HEK293 (cell line): ENCODE measurements at regions not wholly inside any gene's neighbourhood (a gene's known extent, or its start where the extent isn't known, plus 50 kb on each side); places are given as distances from the start of the nearest gene placed in this dataset.

Source experiments
- HOXA7 ChIP-seq: sonication (generic); formaldehyde crosslinking; IDR thresholded peaks from 2 replicates; pipeline ENCODE4 v1.8.1; 2022; ENCODE audit warnings: missing genetic modification reagents, borderline replicate concordance
- YY1 ChIP-seq: fragments of 450-650 bp; formaldehyde crosslinking; IDR thresholded peaks from 2 replicates; pipeline ENCODE4 v1.5.1; 2018; ENCODE audit warnings: missing biosample characterization, missing genetic modification characterization
- ZNF114 ChIP-seq: fragments of 450-650 bp; formaldehyde crosslinking; IDR thresholded peaks from 2 replicates; pipeline ENCODE4 v1.5.0; 2017; ENCODE audit warnings: missing biosample characterization, missing genetic modification characterization
- ZNF184 ChIP-seq: fragments of 450-650 bp; IDR thresholded peaks from 2 replicates; pipeline ENCODE4 v1.5.1; 2018; ENCODE audit warnings: missing biosample characterization, mild to moderate bottlenecking, missing genetic modification characterization
- ZNF2 ChIP-seq: fragments of 450-650 bp; formaldehyde crosslinking; IDR thresholded peaks from 2 replicates; pipeline ENCODE4 v1.5.1; 2016; ENCODE audit warnings: missing biosample characterization, missing genetic modification characterization
- ZNF311 ChIP-seq: fragments of 450-650 bp; formaldehyde crosslinking; IDR thresholded peaks from 2 replicates; pipeline ENCODE4 v1.5.1; 2017; ENCODE audit warnings: missing biosample characterization, missing genetic modification characterization, borderline replicate concordance
- ZNF335 ChIP-seq: fragments of 450-650 bp; formaldehyde crosslinking; conservative IDR thresholded peaks from 2 replicates; pipeline ENCODE4 v1.5.1; 2016; ENCODE audit warnings: missing biosample characterization, missing genetic modification characterization
- ZNF530 ChIP-seq: fragments of 450-650 bp; formaldehyde crosslinking; IDR thresholded peaks from 2 replicates; pipeline ENCODE4 v1.5.1; 2016; ENCODE audit warnings: low read depth, missing biosample characterization, missing genetic modification characterization
- ZNF747 ChIP-seq: fragments of 450-650 bp; formaldehyde crosslinking; IDR thresholded peaks from 2 replicates; pipeline ENCODE4 v1.5.1; 2016; ENCODE audit warnings: missing biosample characterization, missing genetic modification characterization
- TF ChIP-seq, protein P1 (sequence below): fragments of 450-650 bp; formaldehyde crosslinking; IDR thresholded peaks from 2 replicates; pipeline ENCODE4 v1.5.1; 2016; ENCODE audit warnings: missing biosample characterization, missing genetic modification characterization

GRCh38 chr16:47980212-47980611, 175.6 kb downstream of the ABCC12 start:
- TF ChIP-seq ZNF184 (tag by site-specific recombination) = no peak
- no peak for TF ChIP-seq ZNF2 (tag by site-specific recombination)
- TF ChIP-seq YY1 (tag by site-specific recombination) = no peak
- no peak for TF ChIP-seq HOXA7
- TF ChIP-seq ZNF530 (tag by site-specific recombination) = no peak
- TF ChIP-seq, protein P1, sequence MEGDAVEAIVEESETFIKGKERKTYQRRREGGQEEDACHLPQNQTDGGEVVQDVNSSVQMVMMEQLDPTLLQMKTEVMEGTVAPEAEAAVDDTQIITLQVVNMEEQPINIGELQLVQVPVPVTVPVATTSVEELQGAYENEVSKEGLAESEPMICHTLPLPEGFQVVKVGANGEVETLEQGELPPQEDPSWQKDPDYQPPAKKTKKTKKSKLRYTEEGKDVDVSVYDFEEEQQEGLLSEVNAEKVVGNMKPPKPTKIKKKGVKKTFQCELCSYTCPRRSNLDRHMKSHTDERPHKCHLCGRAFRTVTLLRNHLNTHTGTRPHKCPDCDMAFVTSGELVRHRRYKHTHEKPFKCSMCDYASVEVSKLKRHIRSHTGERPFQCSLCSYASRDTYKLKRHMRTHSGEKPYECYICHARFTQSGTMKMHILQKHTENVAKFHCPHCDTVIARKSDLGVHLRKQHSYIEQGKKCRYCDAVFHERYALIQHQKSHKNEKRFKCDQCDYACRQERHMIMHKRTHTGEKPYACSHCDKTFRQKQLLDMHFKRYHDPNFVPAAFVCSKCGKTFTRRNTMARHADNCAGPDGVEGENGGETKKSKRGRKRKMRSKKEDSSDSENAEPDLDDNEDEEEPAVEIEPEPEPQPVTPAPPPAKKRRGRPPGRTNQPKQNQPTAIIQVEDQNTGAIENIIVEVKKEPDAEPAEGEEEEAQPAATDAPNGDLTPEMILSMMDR (tag by site-specific recombination) = no peak
- TF ChIP-seq ZNF311 (tag by site-specific recombination) = no peak
- no peak for TF ChIP-seq ZNF747 (tag by site-specific recombination)
- TF ChIP-seq ZNF114 (tag by site-specific recombination) = no peak
- no peak for TF ChIP-seq ZNF335 (tag by site-specific recombination)
